B cell (primary cell): ENCODE measurements at regions not wholly inside any gene's neighbourhood (a gene's known extent, or its start where the extent isn't known, plus 50 kb on each side); places are given as distances from the start of the nearest gene placed in this dataset.

Source experiments
- ATAC-seq: fragments of 200-7000 bp; cut with Tn5 transposase; one replicate; pipeline ENCODE4 v1.10.0; 2021; ENCODE audit warnings: low read depth, mild to moderate bottlenecking, moderate number of reproducible peaks, moderate library complexity
- CTCF ChIA-PET: fragments of 350-600 bp; sonication (Branson Sonifier 250); formaldehyde crosslinking; loops from one replicate; lab custom pipeline; 2021; ENCODE audit warnings: antibody characterized with exemption, inconsistent platforms; lab: Charles Lee
- POLR2A ChIA-PET: fragments of 350-600 bp; sonication (Branson Sonifier 250); formaldehyde crosslinking; loops from one replicate; lab custom pipeline; 2021; ENCODE audit warnings: antibody characterized with exemption; lab: Charles Lee
- DNase-seq: peaks from one replicate; pipeline ENCODE4 v3.0.0; 2013
- H2AFZ ChIP-seq: 2 replicates; pipeline ENCODE4 v1.6.1; 2012; ENCODE audit warnings: mild to moderate bottlenecking, low read depth, low read length; ENCODE audit not compliant: insufficient read depth, poor library complexity, severe bottlenecking
- H3K27ac ChIP-seq, 2 donors: 1 replicate in 1 of 2; 2 replicates in 1 of 2; pipeline ENCODE4 v1.5.1; 2012 to 2013; ENCODE audit warnings: low read length in 2 of 2, mild to moderate bottlenecking in 2 of 2, moderate library complexity in 1 of 2
- H3K27me3 ChIP-seq, 4 experiments: fragments of 200-600 bp in 1 of 4; sonication (generic) in 1 of 4; replicated peaks in 1 of 4; 1 replicate in 2 of 4; 2 replicates in 2 of 4; pipeline versions ENCODE4 v1.6.1 to v1.7.0; 2013 to 2016; ENCODE audit warnings: low read length in 3 of 4, mild to moderate bottlenecking in 2 of 4, mixed read lengths in 1 of 4, moderate library complexity in 1 of 4; ENCODE audit not compliant: insufficient read depth in 4 of 4, control insufficient read depth in 3 of 4; ENCODE audit errors: control extremely low read depth in 1 of 4
- H3K36me3 ChIP-seq, 2 experiments: replicated peaks in 1 of 2; 1 replicate in 1 of 2; 2 replicates in 1 of 2; pipeline versions ENCODE4 v1.6.1 to v1.7.1; 2013; ENCODE audit warnings: low read length in 1 of 2; ENCODE audit not compliant: insufficient read depth in 2 of 2, control insufficient read depth in 1 of 2; ENCODE audit errors: control extremely low read depth in 1 of 2, extremely low read depth in 1 of 2
- H3K4me1 ChIP-seq, 2 donors: fragments of 200-600 bp in 1 of 2; sonication (generic) in 1 of 2; 1 replicate in 1 of 2; 2 replicates in 1 of 2; pipeline versions ENCODE4 v1.5.1 to v1.6.1; 2013 to 2017; ENCODE audit warnings: low read length in 2 of 2; ENCODE audit not compliant: control insufficient read depth in 2 of 2, insufficient read depth in 2 of 2
- H3K4me2 ChIP-seq: replicated peaks from 2 replicates; pipeline ENCODE3; 2012; ENCODE audit warnings: mild to moderate bottlenecking, low read depth, low read length; ENCODE audit not compliant: poor library complexity, severe bottlenecking
- H3K4me3 ChIP-seq, 5 experiments: fragments of 200-600 bp in 1 of 5; sonication (generic) in 1 of 5; 1 replicate in 3 of 5; 2 replicates in 2 of 5; pipeline versions ENCODE4 v1.5.1 to v1.7.0; 2011 to 2016; ENCODE audit warnings: low read length in 4 of 5, mild to moderate bottlenecking in 4 of 5, low read depth in 2 of 5, control low read depth in 1 of 5, moderate library complexity in 1 of 5; ENCODE audit not compliant: insufficient read depth in 1 of 5; ENCODE audit errors: control extremely low read depth in 1 of 5, extremely low read depth in 1 of 5
- H3K79me2 ChIP-seq: fragments of 200-600 bp; sonication (generic); one replicate; pipeline ENCODE4 v1.6.0; 2016; ENCODE audit warnings: low read length; ENCODE audit not compliant: control insufficient read depth, insufficient read depth
- H3K9ac ChIP-seq: fragments of 200-600 bp; sonication (generic); 2 replicates; pipeline ENCODE4 v1.6.1; 2017; ENCODE audit warnings: mild to moderate bottlenecking, low read length, moderate library complexity
- H3K9me3 ChIP-seq, 3 donors: one replicate each; pipeline versions ENCODE4 v1.6.1 to v1.7.1; 2013; ENCODE audit warnings: low read length in 2 of 3; ENCODE audit not compliant: control insufficient read depth in 2 of 3, insufficient read depth in 1 of 3; ENCODE audit errors: control extremely low read depth in 1 of 3
- H4K20me1 ChIP-seq: 2 replicates; pipeline ENCODE4 v1.6.0; 2012; ENCODE audit warnings: mild to moderate bottlenecking, low read length; ENCODE audit not compliant: insufficient read depth, control insufficient read depth, poor library complexity, severe bottlenecking
- H3K27ac Mint-ChIP-seq: one replicate; pipeline ENCODE4 v1.8.0; 2021; ENCODE audit warnings: mixed read lengths
- H3K27me3 Mint-ChIP-seq: one replicate; pipeline ENCODE4 v1.8.0; 2021; ENCODE audit warnings: mixed read lengths
- H3K4me1 Mint-ChIP-seq: one replicate; pipeline ENCODE4 v1.8.0; 2021; ENCODE audit warnings: mixed read lengths
- H3K4me3 Mint-ChIP-seq: one replicate; pipeline ENCODE4 v1.8.0; 2021; ENCODE audit warnings: mixed read lengths
- H3K9me3 Mint-ChIP-seq: one replicate; pipeline ENCODE4 v1.8.0; 2022; ENCODE audit warnings: mixed read lengths; ENCODE audit not compliant: insufficient read depth
- CTCF ChIP-seq: fragments of 200-600 bp; IDR thresholded peaks from one replicate; pipeline ENCODE4 v1.8.0; 2022; ENCODE audit warnings: antibody characterized with exemption, mild to moderate bottlenecking
- EZH2 ChIP-seq: IDR thresholded peaks from 2 replicates; pipeline ENCODE4 v1.6.1; 2012; ENCODE audit warnings: borderline replicate concordance, low read depth, mild to moderate bottlenecking, moderate library complexity, low read length; ENCODE audit not compliant: insufficient read depth, poor library complexity, severe bottlenecking
- WGBS: methylation state at CpG from one replicate; pipeline ENCODE4 v1.1.5; 2013; ENCODE audit warnings: missing lambda C conversion rate; ENCODE audit not compliant: insufficient coverage; 5-methylcytosine and 5-hydroxymethylcytosine counted together
- intact Hi-C: fragments of 100-400 bp; cut with micrococcal nuclease; formaldehyde crosslinking; loops from one replicate; pipeline ENCODE4 v1.10.0; 2022

- H3K4me1 Mint-ChIP-seq, result no peaks in the 10 kb centered on the region
- DNase-seq (no peak), ATAC-seq (no peak)
- Histone ChIP-seq H3K4me1 (no peaks in the 10 kb centered on the region), H3K27me3 (peaks cover 0 to 13% (median 4%) of the 10 kb centered on the region in 4 experiments), H2AFZ (no peak overlapping the region), H3K79me2 (no peaks in the 10 kb centered on the region), H3K36me3 (no peaks in the 10 kb centered on the region), H3K9me3 (peaks cover 0 to 4% (median 3%) of the 10 kb centered on the region in 3 donors), H3K4me3 (no peak overlapping the region), H3K4me2 (no peak overlapping the region), H3K9ac (no peak overlapping the region), H4K20me1 (no peaks in the 10 kb centered on the region), H3K27ac (no peak overlapping the region)
- no peak overlapping the region for H3K27ac Mint-ChIP-seq
- intact Hi-C loops, result no loop called here
- no CpG with 5 or more reads among the region's 5 CpGs for WGBS
- no peak overlapping the region for H3K4me3 Mint-ChIP-seq
- peaks cover 10% of the 10 kb centered on the region for H3K9me3 Mint-ChIP-seq
- CTCF ChIA-PET, result no interaction called here
- H3K27me3 Mint-ChIP-seq, result peaks cover 45% of the 10 kb centered on the region
- TF ChIP-seq CTCF (no peak), EZH2 (no peak)
- POLR2A ChIA-PET, result no interaction called here
Observed at GRCh38 chr16:86170720-86171119, 271.8 kb downstream of the IRF8 start.

GRCh38 chr16:86171329-86171728 lies 272.4 kb downstream of the IRF8 start:
- H3K9me3 ChIP-seq, result peaks cover 0 to 3% (median 0%) of the 10 kb centered on the region in 3 donors
- no peaks in the 10 kb centered on the region for H3K36me3 ChIP-seq
- no peak overlapping the region for H3K4me2 ChIP-seq
- intact Hi-C loops, result no loop called here
- H3K4me1 Mint-ChIP-seq, result no peaks in the 10 kb centered on the region
- H3K27me3 Mint-ChIP-seq, result peaks cover 45% of the 10 kb centered on the region
- no peak overlapping the region for H3K9ac ChIP-seq
- H2AFZ ChIP-seq, result no peak overlapping the region
- no peak for DNase-seq
- no peak for ATAC-seq
- H3K9me3 Mint-ChIP-seq, result peaks cover 7% of the 10 kb centered on the region
- H3K27me3 ChIP-seq, result peaks cover 0 to 10% (median 6%) of the 10 kb centered on the region in 4 experiments
- no peaks in the 10 kb centered on the region for H3K79me2 ChIP-seq
- ChIA-PET CTCF (no interaction called here), POLR2A (no interaction called here)
- no peaks in the 10 kb centered on the region for H4K20me1 ChIP-seq
- no peak overlapping the region for H3K27ac Mint-ChIP-seq
- H3K4me3 ChIP-seq, result no peak overlapping the region
- TF ChIP-seq EZH2 (no peak), CTCF (no peak)
- H3K27ac ChIP-seq, result no peak overlapping the region
- WGBS, result no CpG with 5 or more reads among the region's 5 CpGs
- H3K4me3 Mint-ChIP-seq, result no peak overlapping the region
- no peaks in the 10 kb centered on the region for H3K4me1 ChIP-seq
